Left colon (tissue), 2 donors: ENCODE measurements at regions not wholly inside any gene's neighbourhood (a gene's known extent, or its start where the extent isn't known, plus 50 kb on each side); places are given as distances from the start of the nearest gene placed in this dataset.

ENCODE experiments used
- ATAC-seq: fragments of 200-7000 bp; cut with Tn5 transposase; one replicate; pipeline ENCODE4 v1.9.1; 2020; ENCODE audit warnings: mild to moderate bottlenecking, moderate library complexity
- DNase-seq, 2 donors: peaks; one replicate each; pipeline ENCODE4 v3.0.0-alpha.2; 2020
- intact Hi-C, 2 donors: fragments of 100-400 bp; cut with DNase I in 1 of 2; cut with micrococcal nuclease in 1 of 2; formaldehyde crosslinking; loops; one replicate each; pipeline versions ENCODE4 v1.11.2 to v1.14.0; 2022; cut with DNase I, micrococcal nuclease
- donor health status: DM: no; HTN: no; CAD: no.
- donor health status: DM: yes; HTN: yes; CAD: no.

- ATAC-seq (no peak), DNase-seq (no peak)
These were observed 73.0 kb upstream of the CALM2 start for GRCh38 chr2:47249157-47249900.

GRCh38 chr2:47243596-47244323, 67.4 kb upstream of the CALM2 start:
- no peak for DNase-seq
- intact Hi-C loops = no loop called here
- ATAC-seq = no peak

More at GRCh38 chr2:47249157-47249900, 73.0 kb upstream of the CALM2 start:
- intact Hi-C loops = no loop called here

- intact Hi-C loops = no loop called here
- no peak for DNase-seq
- no peak for ATAC-seq
These were observed 65.4 kb upstream of the CALM2 start for GRCh38 chr2:47241715-47242114.

GRCh38 chr2:47239119-47239969, 63.0 kb upstream of the CALM2 start:
- intact Hi-C loops = no loop called here
- DNase-seq (no peak), ATAC-seq (no peak)

GRCh38 chr2:47238638-47239037, 62.3 kb upstream of the CALM2 start:
- intact Hi-C loops = no loop called here
- ATAC-seq (no peak), DNase-seq (no peak)

- DNase-seq (no peak), ATAC-seq (no peak)
- intact Hi-C loops = no loop called here
These were observed 61.3 kb upstream of the CALM2 start for GRCh38 chr2:47237375-47238334.

- ATAC-seq (no peak), DNase-seq (no peak)
- intact Hi-C loops = no loop called here
These were observed 60.3 kb upstream of the CALM2 start for GRCh38 chr2:47236503-47237215.

- no peak for DNase-seq
- intact Hi-C loops = no loop called here
- peak; percentile 76 for ATAC-seq
These were observed 58.8 kb upstream of the CALM2 start for GRCh38 chr2:47235132-47235531.

GRCh38 chr2:47234456-47234855, 58.1 kb upstream of the CALM2 start:
- no peak for ATAC-seq
- intact Hi-C loops = no loop called here
- no peak for DNase-seq

- DNase-seq (no peak), ATAC-seq (no peak)
- intact Hi-C loops = no loop called here
These were observed 56.6 kb upstream of the CALM2 start for GRCh38 chr2:47232738-47233415.

- intact Hi-C loops = no loop called here
- DNase-seq (peak in 1 of 2 donors; percentile 56), ATAC-seq (no peak)
These were observed 54.1 kb upstream of the CALM2 start for GRCh38 chr2:47230418-47230817.

GRCh38 chr2:47227532-47228279, 51.4 kb upstream of the CALM2 start:
- DNase-seq (no peak), ATAC-seq (no peak)

GRCh38 chr2:47226923-47227220, 50.6 kb upstream of the CALM2 start:
- intact Hi-C loops = no loop called here
- ATAC-seq (no peak), DNase-seq (no peak)

More at GRCh38 chr2:47227532-47228279, 51.4 kb upstream of the CALM2 start:
- intact Hi-C loops = no loop called here

- DNase-seq = no peak
- intact Hi-C loops = no loop called here
- peak; percentile 68 for ATAC-seq
These were observed 50.0 kb upstream of the CALM2 start for GRCh38 chr2:47226132-47226922.
